GM19043 (cell line): ENCODE measurements at regions not wholly inside any gene's neighbourhood (a gene's known extent, or its start where the extent isn't known, plus 50 kb on each side); places are given as distances from the start of the nearest gene placed in this dataset.
"Not testable (repeated sequence)": the region's sequence is repeated elsewhere in the genome, so short reads cannot be mapped to it uniquely, and the experiment has no call there.

Source experiments
- ATAC-seq: cut with Tn5 transposase; IDR thresholded peaks from one replicate; pipeline ENCODE4 v1.9.1; 2021; ENCODE audit warnings: low read depth; ENCODE audit not compliant: unreplicated experiment

GRCh38 chr15:26280281-26280680, 417.2 kb upstream of the ATP10A start:
- ATAC-seq, result no peak

- no peak for ATAC-seq
Observed at GRCh38 chr15:26261966-26262365, 398.8 kb upstream of the ATP10A start.

DNA sequence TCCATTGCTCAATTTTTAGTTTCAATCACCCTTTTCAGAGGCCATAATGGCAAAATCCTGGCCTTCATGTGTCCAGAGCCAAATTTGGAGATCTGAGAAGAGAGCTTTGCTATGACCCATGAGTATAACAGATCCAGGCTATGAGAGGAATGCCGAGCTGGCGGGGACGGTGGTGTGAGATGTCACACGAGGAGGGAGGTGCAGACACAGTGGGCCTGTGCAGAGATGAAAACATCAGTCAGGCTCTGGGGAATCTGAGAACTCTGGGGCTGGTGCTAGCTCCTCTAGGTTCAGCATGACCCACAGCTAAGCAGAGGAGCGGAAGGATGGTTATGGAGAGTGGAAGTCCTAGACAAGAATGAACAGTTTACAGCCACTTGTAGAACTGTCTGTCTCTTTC, 398.3 kb upstream of the ATP10A start:
- no peak for ATAC-seq

GRCh38 chr15:26260517-26261133, 397.5 kb upstream of the ATP10A start:
- ATAC-seq, result no peak

- ATAC-seq, result no peak
Observed at GRCh38 chr15:26259581-26259980, 396.5 kb upstream of the ATP10A start.

GRCh38 chr15:26244782-26245181, 381.7 kb upstream of the ATP10A start:
- not testable (repeated sequence) for ATAC-seq

GRCh38 chr15:26243382-26243781, 380.3 kb upstream of the ATP10A start:
- no peak for ATAC-seq

DNA sequence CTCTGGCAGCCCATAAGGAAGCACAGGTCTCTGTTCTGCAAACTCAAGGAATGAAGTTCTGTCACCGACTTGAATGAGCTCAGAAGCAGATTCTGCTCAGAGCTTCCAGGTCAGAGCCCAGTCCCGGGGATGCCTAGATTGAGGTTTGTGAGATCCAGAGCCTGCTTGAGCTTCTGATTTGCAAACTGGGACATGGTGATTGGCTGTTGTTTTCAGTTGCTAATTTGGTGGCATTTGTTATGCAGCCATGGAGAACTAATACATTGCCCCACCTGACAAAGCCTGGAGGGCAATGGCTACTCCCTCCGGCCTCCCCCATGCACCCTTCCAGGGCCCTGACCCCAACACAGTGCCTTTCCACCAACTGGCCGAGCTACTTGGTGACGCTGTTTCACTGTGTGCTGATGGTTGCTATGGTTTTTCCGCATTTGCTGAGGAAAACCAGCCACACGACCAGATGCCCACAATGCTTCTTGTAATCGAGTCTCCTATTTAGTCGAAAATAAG, 379.5 kb upstream of the ATP10A start:
- ATAC-seq, result no peak

GRCh38 chr15:26235864-26236263, 372.7 kb upstream of the ATP10A start:
- no peak for ATAC-seq

- no peak for ATAC-seq
Observed at GRCh38 chr15:26234976-26235767, 372.0 kb upstream of the ATP10A start.

DNA sequence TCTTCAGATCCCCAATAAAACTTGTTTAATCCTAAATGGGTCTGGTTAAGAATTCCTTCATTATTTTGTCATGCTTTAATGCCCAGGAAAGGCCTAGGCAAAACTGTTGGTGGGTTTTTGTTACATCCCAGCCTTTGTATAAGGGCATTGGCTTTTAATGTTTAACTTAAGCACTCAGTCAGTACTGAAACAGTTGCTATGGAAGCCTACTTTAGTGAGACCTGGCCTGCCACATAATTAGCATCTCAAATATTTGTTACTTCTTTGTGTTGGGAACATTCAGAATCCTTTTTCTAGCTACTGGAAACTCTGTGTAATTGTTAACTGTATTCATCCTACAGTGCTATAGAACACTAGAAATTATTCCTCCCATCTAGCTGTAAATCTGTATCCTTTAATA, 369.6 kb upstream of the ATP10A start:
- no peak for ATAC-seq

GRCh38 chr15:26231096-26231495, 368.0 kb upstream of the ATP10A start:
- ATAC-seq, result no peak

GRCh38 chr15:26224266-26224665, 361.1 kb upstream of the ATP10A start:
- ATAC-seq, result no peak

- ATAC-seq, result no peak
Observed at GRCh38 chr15:26223720-26224119, 360.6 kb upstream of the ATP10A start.

DNA sequence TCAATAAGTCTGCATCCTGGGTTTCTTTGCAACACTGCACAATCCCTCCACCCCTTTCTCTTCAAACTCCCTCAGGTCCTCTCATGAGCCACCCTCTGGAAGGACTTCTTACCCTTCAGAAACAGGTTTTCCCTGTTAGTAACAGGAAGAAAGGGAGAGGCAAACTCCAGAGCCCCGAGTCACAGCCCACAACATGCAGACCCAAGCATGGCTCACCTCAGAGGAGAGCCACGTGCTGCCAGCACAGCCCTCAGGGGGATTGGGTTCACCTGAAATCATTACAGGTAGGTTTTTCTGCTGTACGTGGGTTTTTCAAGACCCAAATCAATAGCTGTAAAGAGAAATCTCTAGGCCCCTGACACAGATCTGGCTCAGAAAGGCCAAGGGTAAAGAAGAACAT, 359.7 kb upstream of the ATP10A start:
- no peak for ATAC-seq

- ATAC-seq, result not testable (repeated sequence)
Observed at GRCh38 chr15:26217043-26217442, 353.9 kb upstream of the ATP10A start.

DNA sequence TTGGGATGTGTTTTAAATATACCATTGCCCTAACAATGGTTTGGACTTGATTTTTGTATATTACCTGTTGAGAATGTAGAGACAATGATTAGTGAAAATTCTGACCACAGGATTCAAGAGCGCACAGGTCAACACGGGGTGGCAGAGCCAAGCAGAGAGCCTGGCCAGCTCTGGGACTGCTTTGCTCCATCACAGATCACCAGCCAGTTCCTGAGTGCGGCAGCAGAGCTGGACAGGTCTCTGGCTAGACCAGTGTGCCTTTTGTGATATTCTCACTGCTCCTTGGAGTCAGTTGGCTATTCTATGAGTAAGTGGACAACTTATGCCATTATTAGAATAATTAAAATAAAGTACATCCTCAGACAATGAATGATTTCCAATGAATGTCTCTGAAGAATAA, 351.2 kb upstream of the ATP10A start:
- ATAC-seq, result no peak

- ATAC-seq, result no peak
Observed at GRCh38 chr15:26213427-26213826, 350.3 kb upstream of the ATP10A start.

DNA sequence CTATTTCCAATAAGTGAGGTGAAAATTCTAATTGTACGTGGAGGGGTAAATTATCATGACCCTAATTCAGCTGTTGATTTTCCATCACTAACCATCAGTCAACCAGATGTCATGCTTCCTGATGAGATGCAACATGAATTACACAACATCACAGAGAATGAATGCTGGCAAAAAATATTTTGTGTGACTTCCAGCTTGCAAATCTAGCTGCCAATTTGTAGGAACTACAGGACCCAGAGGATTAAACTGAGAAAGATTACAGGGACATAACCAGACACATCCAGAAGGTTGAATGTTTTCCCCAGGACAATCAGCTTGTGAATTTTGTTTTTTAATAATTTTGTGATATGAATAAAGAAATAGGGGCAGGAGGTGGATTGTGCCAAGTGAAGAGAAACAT, 349.0 kb upstream of the ATP10A start:
- no peak for ATAC-seq

DNA sequence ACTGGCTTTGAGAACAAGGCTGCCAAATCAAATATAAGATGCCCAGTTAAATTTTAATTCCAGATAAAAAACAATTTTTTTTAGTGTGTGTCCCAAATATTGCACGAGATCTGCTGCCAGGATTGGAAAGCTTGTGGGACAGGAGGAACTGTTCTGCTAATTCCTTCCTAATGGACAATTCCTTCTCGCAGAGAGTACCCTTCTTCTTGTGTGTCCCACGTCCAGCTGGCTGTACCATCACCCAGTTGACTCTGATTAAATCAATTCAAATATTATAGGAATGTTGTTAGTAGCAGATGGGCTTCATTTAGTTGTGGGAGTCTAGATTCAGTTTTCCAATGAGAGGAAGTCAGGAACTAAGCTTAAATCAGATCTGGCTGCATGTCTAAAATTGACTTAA, 347.9 kb upstream of the ATP10A start:
- ATAC-seq, result no peak

DNA sequence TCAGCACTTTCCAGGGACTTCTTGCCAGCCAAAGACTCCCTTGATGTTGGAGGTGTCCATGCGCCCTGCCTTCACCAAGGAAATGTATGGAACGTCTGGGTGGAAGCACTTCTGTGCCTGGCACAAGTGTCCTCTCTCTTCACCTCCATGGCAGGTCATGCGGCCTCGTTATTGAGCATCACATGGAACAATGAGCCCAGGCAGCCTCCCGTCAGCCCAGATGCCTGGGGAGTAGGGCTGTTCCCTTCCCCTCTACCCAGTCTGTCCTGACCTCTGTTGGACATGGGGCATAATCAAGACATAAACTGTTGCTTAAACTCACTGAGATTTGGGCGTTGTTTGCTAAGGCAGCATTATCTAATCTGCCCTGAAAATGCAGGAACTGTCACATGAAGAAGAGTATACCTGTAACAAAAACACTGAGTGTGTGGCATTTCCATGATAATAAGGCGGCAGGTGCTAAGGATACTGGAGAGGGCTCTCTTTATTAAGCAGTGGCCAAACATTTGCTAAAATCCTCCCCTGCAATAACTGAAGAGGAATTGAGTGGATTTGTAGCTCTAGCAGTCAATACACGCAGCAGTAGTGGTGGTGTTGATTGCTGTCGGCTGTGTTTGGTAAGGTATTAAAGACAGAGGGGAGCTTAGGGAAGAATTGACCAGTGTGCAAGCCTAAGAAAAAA, 338.2 kb upstream of the ATP10A start:
- ATAC-seq, result no peak

- ATAC-seq, result no peak
Observed at GRCh38 chr15:26200427-26200826, 337.3 kb upstream of the ATP10A start.
